Ascending aorta (tissue), 2 donors: ENCODE measurements at regions not wholly inside any gene's neighbourhood (a gene's known extent, or its start where the extent isn't known, plus 50 kb on each side); places are given as distances from the start of the nearest gene placed in this dataset.
"Not testable (repeated sequence)": the region's sequence is repeated elsewhere in the genome, so short reads cannot be mapped to it uniquely, and the experiment has no call there.

Source experiments
- DNase-seq, 2 donors: peaks; one replicate each; pipeline ENCODE4 v3.0.0-alpha.2; 2019; ENCODE audit warnings: low spot score in 2 of 2
- H3K27ac ChIP-seq, 2 donors: fragments of 200-600 bp; sonication (generic); one replicate each; pipeline ENCODE4 v1.5.1; 2016 to 2017; ENCODE audit warnings: mild to moderate bottlenecking in 1 of 2
- H3K27me3 ChIP-seq: fragments of 200-600 bp; sonication (generic); one replicate; pipeline ENCODE4 v1.5.1; 2017
- H3K36me3 ChIP-seq, 2 donors: fragments of 200-600 bp; sonication (generic); one replicate each; pipeline ENCODE4 v1.5.1; 2016
- H3K4me1 ChIP-seq, 2 donors: fragments of 200-600 bp; sonication (generic); one replicate each; pipeline ENCODE4 v1.5.1; 2016 to 2017; ENCODE audit warnings: mild to moderate bottlenecking in 1 of 2
- H3K4me3 ChIP-seq, 2 donors: fragments of 200-600 bp; sonication (generic); one replicate each; pipeline ENCODE4 v1.5.1; 2016 to 2017; ENCODE audit warnings: mild to moderate bottlenecking in 1 of 2
- H3K9me3 ChIP-seq, 2 donors: fragments of 200-600 bp; sonication (generic); one replicate each; pipeline ENCODE4 v1.5.1; 2016
- intact Hi-C: fragments of 100-400 bp; cut with DNase I; formaldehyde crosslinking; loops from one replicate; pipeline ENCODE4 v1.15.1; 2023
- TF ChIP-seq, protein P1 (sequence below), 3 experiments: fragments of 200-600 bp in 2 of 3; fragments of 450-650 bp in 1 of 3; sonication (generic) in 2 of 3; IDR thresholded peaks; one replicate each; pipeline ENCODE4 v1.5.1; 2016 to 2019; ENCODE audit warnings: antibody characterized with exemption in 3 of 3, mild to moderate bottlenecking in 1 of 3, moderate library complexity in 1 of 3

DNA sequence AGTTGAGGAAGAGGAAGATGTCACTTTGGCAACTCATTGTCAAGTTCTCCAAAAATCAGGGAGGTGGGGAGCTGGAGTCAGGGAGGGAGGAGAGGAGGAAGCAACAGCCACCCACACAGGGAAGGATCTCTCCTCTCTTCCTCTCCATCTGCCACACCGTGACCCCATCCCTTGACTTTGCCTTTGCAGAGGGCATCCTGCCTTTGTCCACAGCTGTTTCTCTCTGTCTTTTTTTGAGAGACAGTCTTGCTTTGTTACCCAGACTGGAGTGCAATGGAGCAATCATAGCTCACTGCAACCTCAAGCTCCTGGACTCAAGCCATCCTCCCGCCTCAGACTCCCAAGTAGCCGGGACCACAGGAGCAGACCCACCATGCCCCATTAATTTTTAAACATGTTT is 276.0 kb downstream of the SHOX start:
- DNase-seq = no peak
- intact Hi-C loops = no loop called here
- Histone ChIP-seq H3K4me3 (no peak overlapping the region), H3K27me3 (no peaks in the 10 kb centered on the region), H3K4me1 (no peaks in the 10 kb centered on the region), H3K27ac (no peak overlapping the region), H3K36me3 (no peaks in the 10 kb centered on the region), H3K9me3 (no peaks in the 10 kb centered on the region)
- TF ChIP-seq, protein P1, sequence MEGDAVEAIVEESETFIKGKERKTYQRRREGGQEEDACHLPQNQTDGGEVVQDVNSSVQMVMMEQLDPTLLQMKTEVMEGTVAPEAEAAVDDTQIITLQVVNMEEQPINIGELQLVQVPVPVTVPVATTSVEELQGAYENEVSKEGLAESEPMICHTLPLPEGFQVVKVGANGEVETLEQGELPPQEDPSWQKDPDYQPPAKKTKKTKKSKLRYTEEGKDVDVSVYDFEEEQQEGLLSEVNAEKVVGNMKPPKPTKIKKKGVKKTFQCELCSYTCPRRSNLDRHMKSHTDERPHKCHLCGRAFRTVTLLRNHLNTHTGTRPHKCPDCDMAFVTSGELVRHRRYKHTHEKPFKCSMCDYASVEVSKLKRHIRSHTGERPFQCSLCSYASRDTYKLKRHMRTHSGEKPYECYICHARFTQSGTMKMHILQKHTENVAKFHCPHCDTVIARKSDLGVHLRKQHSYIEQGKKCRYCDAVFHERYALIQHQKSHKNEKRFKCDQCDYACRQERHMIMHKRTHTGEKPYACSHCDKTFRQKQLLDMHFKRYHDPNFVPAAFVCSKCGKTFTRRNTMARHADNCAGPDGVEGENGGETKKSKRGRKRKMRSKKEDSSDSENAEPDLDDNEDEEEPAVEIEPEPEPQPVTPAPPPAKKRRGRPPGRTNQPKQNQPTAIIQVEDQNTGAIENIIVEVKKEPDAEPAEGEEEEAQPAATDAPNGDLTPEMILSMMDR (IDR thresholded peaks at IDR 0.05) = no peak

DNA sequence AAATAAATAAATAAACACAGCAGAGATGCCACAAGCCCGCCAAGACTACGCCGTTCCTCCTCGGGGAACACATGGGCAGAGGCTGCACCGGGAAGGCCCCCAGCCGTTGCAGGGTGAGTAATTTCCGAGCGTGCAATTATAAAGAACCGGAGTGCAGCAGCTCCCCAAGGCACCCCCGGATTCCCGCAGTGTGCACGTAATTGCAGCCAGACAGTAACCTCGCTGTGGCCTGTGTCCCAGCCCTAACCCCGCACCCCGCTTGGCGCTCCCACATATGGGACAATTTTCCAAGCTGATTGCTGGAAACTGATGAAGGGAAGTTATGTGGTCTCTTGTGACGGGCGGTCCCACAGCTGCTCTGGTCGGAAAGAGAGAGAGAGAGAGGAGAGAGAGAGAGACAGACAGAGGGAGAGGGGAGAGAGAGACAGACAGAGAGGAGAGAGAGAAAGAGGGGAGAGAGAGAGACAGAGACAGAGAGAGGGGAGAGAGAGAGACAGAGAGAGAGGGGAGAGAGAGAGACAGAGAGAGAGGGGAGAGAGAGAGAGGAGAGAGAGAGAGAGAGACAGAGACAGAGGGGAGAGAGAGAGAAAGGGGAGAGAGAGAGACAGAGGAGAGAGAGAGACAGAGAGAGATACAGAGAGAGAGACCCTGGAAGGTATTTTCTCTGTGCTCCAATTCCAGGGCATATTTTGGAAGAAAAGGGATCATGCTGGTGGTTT is 275.4 kb downstream of the SHOX start:
- DNase-seq = no peak
- Histone ChIP-seq H3K9me3 (peaks cover 0 to 3% of the 10 kb centered on the region in 2 donors), H3K36me3 (no peaks in the 10 kb centered on the region), H3K27ac (no peak overlapping the region), H3K4me3 (no peak overlapping the region), H3K4me1 (no peaks in the 10 kb centered on the region), H3K27me3 (no peaks in the 10 kb centered on the region)
- TF ChIP-seq, protein P1 (IDR thresholded peaks at IDR 0.05) = no peak
- intact Hi-C loops = no loop called here

DNA sequence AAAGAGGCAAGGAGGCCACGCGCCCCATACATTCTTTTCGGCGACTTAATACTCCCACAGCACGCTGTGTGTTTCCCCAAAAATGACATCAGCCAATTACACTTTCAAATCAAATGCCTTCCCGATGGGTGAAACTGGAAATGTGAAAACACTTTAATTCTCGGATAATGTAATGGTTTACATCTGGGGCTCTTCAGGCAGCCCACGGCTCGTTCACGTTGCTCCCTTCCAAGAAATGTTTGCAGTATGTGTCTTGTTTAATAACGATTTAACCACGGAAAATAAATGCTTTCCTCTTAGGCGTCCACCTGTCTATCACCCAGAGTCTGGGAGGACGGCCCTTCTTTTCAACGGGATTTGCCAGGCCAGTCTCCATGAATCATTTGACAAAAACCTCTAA is 272.5 kb downstream of the SHOX start:
- no peaks in the 10 kb centered on the region for H3K36me3 ChIP-seq
- H3K27ac ChIP-seq = no peak overlapping the region
- H3K9me3 ChIP-seq = peaks cover 0 to 3% of the 10 kb centered on the region in 2 donors
- TF ChIP-seq, protein P1 (IDR thresholded peaks at IDR 0.05) = no peak
- no peak overlapping the region for H3K4me3 ChIP-seq
- no peaks in the 10 kb centered on the region for H3K27me3 ChIP-seq
- intact Hi-C loops = no loop called here
- no peak for DNase-seq
- H3K4me1 ChIP-seq = no peaks in the 10 kb centered on the region

DNA sequence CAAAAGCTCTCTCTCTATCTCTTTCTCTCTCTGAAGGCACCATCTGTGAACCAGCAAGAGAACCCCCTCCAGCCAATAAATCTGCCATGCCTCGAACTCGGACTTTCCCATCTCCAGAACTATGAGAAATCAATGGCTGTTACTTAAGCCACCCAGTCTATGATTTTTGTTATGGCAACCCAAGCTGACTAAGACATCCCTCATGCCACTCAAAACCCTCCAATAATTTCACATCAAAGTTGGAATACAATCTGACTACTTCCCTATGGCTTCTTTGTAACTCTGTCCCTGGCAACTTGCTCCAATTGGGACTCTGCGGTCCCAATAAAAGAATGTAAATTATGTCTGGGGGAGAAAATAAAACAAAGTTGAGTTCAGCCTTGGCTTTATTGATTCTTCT is 265.7 kb downstream of the SHOX start:
- H3K27me3 ChIP-seq = no peaks in the 10 kb centered on the region
- intact Hi-C loops = no loop called here
- no peak for DNase-seq
- H3K9me3 ChIP-seq = peaks cover 0 to 8% of the 10 kb centered on the region in 2 donors
- no peaks in the 10 kb centered on the region for H3K36me3 ChIP-seq
- TF ChIP-seq, protein P1 (IDR thresholded peaks at IDR 0.05) = no peak
- H3K4me3 ChIP-seq = no peak overlapping the region
- no peak overlapping the region for H3K27ac ChIP-seq
- no peaks in the 10 kb centered on the region for H3K4me1 ChIP-seq

DNA sequence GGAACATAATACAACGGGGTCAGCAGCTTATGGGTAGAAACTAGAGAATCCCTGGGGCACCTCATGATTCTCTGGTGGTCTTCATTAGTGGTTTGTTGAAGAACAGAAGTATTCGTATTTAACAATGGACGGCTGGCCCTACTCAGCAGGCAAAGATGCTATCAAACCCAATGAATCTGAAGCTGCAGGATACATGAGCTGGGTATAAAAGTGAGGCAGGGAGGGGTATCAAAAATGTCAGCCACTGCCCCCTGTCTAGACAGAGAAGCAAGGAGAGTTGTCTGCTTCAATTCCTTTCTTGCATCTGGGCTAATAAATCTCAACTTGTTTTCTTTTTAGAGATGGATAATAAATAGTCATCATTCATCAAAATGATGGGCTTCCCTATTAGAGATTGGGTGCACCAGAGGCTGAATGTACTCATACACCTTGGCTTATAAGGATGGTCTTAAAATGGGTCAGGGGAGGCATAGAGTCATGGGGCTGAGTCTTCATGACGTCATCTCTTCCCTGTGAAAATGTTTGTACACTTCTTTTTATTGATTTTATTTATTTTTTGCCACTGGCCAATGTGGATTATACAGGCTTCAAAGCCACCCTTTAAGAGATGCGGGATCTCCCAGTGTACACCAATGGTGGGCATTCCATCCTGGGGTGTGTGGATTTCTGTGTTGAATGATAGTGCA is 259.5 kb downstream of the SHOX start:
- Histone ChIP-seq H3K9me3 (peaks cover 0 to 9% of the 10 kb centered on the region in 2 donors), H3K4me1 (no peaks in the 10 kb centered on the region), H3K4me3 (no peak overlapping the region), H3K27ac (no peak overlapping the region), H3K36me3 (no peaks in the 10 kb centered on the region), H3K27me3 (no peaks in the 10 kb centered on the region)
- DNase-seq = no peak
- TF ChIP-seq, protein P1 (IDR thresholded peaks at IDR 0.05) = no peak
- intact Hi-C loops = no loop called here

DNA sequence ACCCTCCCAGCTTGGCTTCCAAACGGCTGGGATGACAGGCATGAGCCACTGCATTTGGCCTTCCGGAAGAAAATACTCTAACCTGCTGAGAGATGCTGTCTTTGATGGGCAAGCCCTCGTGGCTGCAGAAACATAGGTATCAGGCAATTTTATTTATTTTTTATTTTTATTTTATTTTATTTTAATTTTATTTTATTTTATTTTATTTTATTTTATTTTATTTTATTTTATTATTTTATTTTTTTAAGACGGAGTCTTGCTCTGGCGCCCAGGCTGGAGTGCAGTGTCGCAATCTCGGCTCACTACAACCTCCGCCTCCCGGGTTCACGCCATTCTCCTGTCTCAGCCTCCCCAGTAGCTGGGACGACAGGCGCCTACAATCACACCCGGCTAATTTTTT is 257.1 kb downstream of the SHOX start:
- H3K9me3 ChIP-seq, H3K27me3 ChIP-seq, H3K4me1 ChIP-seq, DNase-seq, H3K27ac ChIP-seq, H3K4me3 ChIP-seq, intact Hi-C loops, H3K36me3 ChIP-seq: not testable (repeated sequence)
